GM12878 (cell line): ENCODE measurements at regions not wholly inside any gene's neighbourhood (a gene's known extent, or its start where the extent isn't known, plus 50 kb on each side); places are given as distances from the start of the nearest gene placed in this dataset.

Source experiments
- ATAC-seq: fragments of 200-7000 bp; cut with Tn5 transposase; 3 replicates; pipeline ENCODE4 v1.9.1; 2020; ENCODE audit warnings: mild to moderate bottlenecking, moderate library complexity
- BruUV-seq: library from RNA; stranded (reverse); fragments of 400-500 nt; replicated peaks from 2 replicates; lab custom pipeline; 2021; lab: Mats Ljungman, UMichigan
- CTCF ChIA-PET: fragments of 300-600 bp; sonication (Branson Sonifier 250); formaldehyde crosslinking; extraction: SDS; loops from one replicate; lab custom pipeline; 2021; ENCODE audit warnings: inconsistent platforms; lab: Yijun Ruan, JAX
- POLR2A ChIA-PET: fragments of 350-600 bp; formaldehyde crosslinking; extraction: SDS; loops from one replicate; lab custom pipeline; 2021; ENCODE audit warnings: inconsistent platforms; lab: Charles Lee
- RAD21 ChIA-PET: fragments of 300-600 bp; sonication (Branson Sonifier 250); formaldehyde crosslinking; loops from one replicate; lab custom pipeline; 2023; ENCODE audit warnings: antibody characterized with exemption; ENCODE audit not compliant: unreplicated experiment; lab: Charles Lee
- SMC1A ChIA-PET: fragments of 300-600 bp; sonication (Branson Sonifier 250); formaldehyde crosslinking; loops from one replicate; lab custom pipeline; 2023; ENCODE audit not compliant: unreplicated experiment, uncharacterized antibody; lab: Charles Lee
- DNase-seq: peaks from one replicate; pipeline ENCODE4 v3.0.0-alpha.2; 2011; ENCODE audit warnings: low read depth, low spot score
- FAIRE-seq: peaks from 3 replicates; lab custom pipeline; 2011; peaks lifted over from hg19 to GRCh38; lab: Jason Lieb, UNC
- H2AFZ ChIP-seq: 2 replicates; pipeline ENCODE4 v1.6.0; 2011; ENCODE audit warnings: low read depth, low read length, control low read depth; ENCODE audit not compliant: control insufficient read depth
- H3K27ac ChIP-seq: 2 replicates; pipeline ENCODE4 v1.5.1; 2011; ENCODE audit warnings: control low read depth; ENCODE audit not compliant: control insufficient read depth, insufficient read depth
- H3K27me3 ChIP-seq, 2 experiments: replicated peaks in 1 of 2; 2 replicates each; pipeline versions ENCODE4 v1.6.0 to v1.6.1; 2011; ENCODE audit warnings: low read length in 1 of 2; ENCODE audit not compliant: control insufficient read depth in 2 of 2, insufficient read depth in 2 of 2
- H3K36me3 ChIP-seq, 2 experiments: 2 replicates each; pipeline ENCODE4 v1.5.1; 2011; ENCODE audit warnings: low read length in 1 of 2; ENCODE audit not compliant: control insufficient read depth in 2 of 2, insufficient read depth in 2 of 2
- H3K4me1 ChIP-seq: 2 replicates; pipeline ENCODE4 v1.6.1; 2011; ENCODE audit warnings: mild to moderate bottlenecking, low read length, moderate library complexity, mixed read lengths; ENCODE audit not compliant: control insufficient read depth, insufficient read depth
- H3K4me2 ChIP-seq: 2 replicates; pipeline ENCODE4 v1.6.0; 2011; ENCODE audit warnings: control low read depth; ENCODE audit not compliant: control insufficient read depth, insufficient read depth
- H3K4me3 ChIP-seq: fragments of 200-600 bp; sonication (generic); 2 replicates; pipeline ENCODE4 v1.5.1; 2016
- H3K79me2 ChIP-seq: 2 replicates; pipeline ENCODE4 v1.6.0; 2011; ENCODE audit warnings: low read length; ENCODE audit not compliant: control insufficient read depth, insufficient read depth
- H3K9ac ChIP-seq: 2 replicates; pipeline ENCODE4 v1.8.0; 2011; ENCODE audit warnings: low read length, control low read depth, mixed read lengths; ENCODE audit not compliant: control insufficient read depth, insufficient read depth
- H3K9me3 ChIP-seq: replicated peaks from 3 replicates; pipeline ENCODE4 v1.5.1; 2011; ENCODE audit warnings: mild to moderate bottlenecking, low read length; ENCODE audit not compliant: control insufficient read depth, insufficient read depth
- H4K20me1 ChIP-seq: 2 replicates; pipeline ENCODE4 v1.6.0; 2011; ENCODE audit not compliant: control insufficient read depth, insufficient read depth
- BACH1 ChIP-seq: fragments of 450-650 bp; IDR thresholded peaks from 2 replicates; pipeline ENCODE4 v1.6.1; 2017; ENCODE audit warnings: mild to moderate bottlenecking, borderline replicate concordance
- BCL11A ChIP-seq: IDR thresholded peaks from 2 replicates; pipeline ENCODE4 v1.6.1; 2011; ENCODE audit warnings: low read depth, low read length
- E2F8 ChIP-seq: fragments of 450-650 bp; IDR thresholded peaks from 2 replicates; pipeline ENCODE4 v1.6.1; 2018; ENCODE audit warnings: mild to moderate bottlenecking, low read depth, moderate library complexity; ENCODE audit not compliant: partially characterized antibody
- EED ChIP-seq: sonication (generic); IDR thresholded peaks from 2 replicates; pipeline ENCODE4 v1.6.1; 2016; ENCODE audit warnings: antibody characterized with exemption, low read depth
- HDGF ChIP-seq: fragments of 450-650 bp; IDR thresholded peaks from 2 replicates; pipeline ENCODE4 v1.6.1; 2016; ENCODE audit warnings: antibody characterized with exemption
- IKZF1 ChIP-seq: fragments of 450-650 bp; conservative IDR thresholded peaks from 2 replicates; pipeline ENCODE4 v1.6.1; 2017; ENCODE audit warnings: antibody characterized with exemption, mild to moderate bottlenecking
- MYB ChIP-seq: fragments of 150-350 bp; IDR thresholded peaks from 2 replicates; pipeline ENCODE4 v1.6.1; 2014; ENCODE audit warnings: mild to moderate bottlenecking, low read depth, low read length, borderline replicate concordance
- RUNX3 ChIP-seq: IDR thresholded peaks from 2 replicates; pipeline ENCODE4 v1.6.1; 2012; ENCODE audit warnings: low read length, inconsistent platforms
- SIX5 ChIP-seq: IDR thresholded peaks from 2 replicates; pipeline ENCODE4 v1.6.1; 2011; ENCODE audit warnings: mild to moderate bottlenecking, low read depth, low read length, moderate library complexity; ENCODE audit not compliant: severe bottlenecking
- SREBF1 ChIP-seq: IDR thresholded peaks from 2 replicates; pipeline ENCODE4 v1.6.1; 2012; ENCODE audit warnings: mild to moderate bottlenecking, low read length
- SRF ChIP-seq, 2 experiments: IDR thresholded peaks; 2 replicates each; pipeline ENCODE4 v1.6.1; 2011; ENCODE audit warnings: low read depth in 2 of 2, low read length in 2 of 2, mild to moderate bottlenecking in 1 of 2, moderate library complexity in 1 of 2
- SUPT20H ChIP-seq: IDR thresholded peaks from 2 replicates; pipeline ENCODE4 v1.6.1; 2011; ENCODE audit warnings: low read depth, mild to moderate bottlenecking, low read length, moderate library complexity, borderline replicate concordance; ENCODE audit not compliant: control insufficient read depth
- SUZ12 ChIP-seq: fragments of 200-600 bp; sonication (generic); IDR thresholded peaks from one replicate; pipeline ENCODE4 v1.6.1; 2018; ENCODE audit warnings: antibody characterized with exemption, mild to moderate bottlenecking; ENCODE audit not compliant: unreplicated experiment
- ZBTB33 ChIP-seq: fragments of 450-650 bp; IDR thresholded peaks from 2 replicates; pipeline ENCODE4 v1.6.1; 2017; ENCODE audit warnings: mild to moderate bottlenecking
- ZBTB4 ChIP-seq: fragments of 450-650 bp; formaldehyde crosslinking; IDR thresholded peaks from 2 replicates; pipeline ENCODE4 v1.4.0; 2022; ENCODE audit warnings: mild to moderate bottlenecking, moderate library complexity
- ZNF384 ChIP-seq: IDR thresholded peaks from 2 replicates; pipeline ENCODE4 v1.6.1; 2012; ENCODE audit warnings: low read depth, mild to moderate bottlenecking, low read length, improper control_type of control experiment, borderline replicate concordance
- ZNF622 ChIP-seq: fragments of 450-650 bp; IDR thresholded peaks from 2 replicates; pipeline ENCODE4 v1.6.1; 2017; ENCODE audit warnings: mild to moderate bottlenecking, inconsistent platforms
- WGBS: methylation state at CpG from one replicate; pipeline ENCODE4 v1.1.6; 2016; ENCODE audit warnings: low lambda C conversion rate; ENCODE audit not compliant: insufficient replicate concordance, insufficient coverage; ENCODE audit errors: missing lambda C conversion rate; 5-methylcytosine and 5-hydroxymethylcytosine counted together
- in situ Hi-C: fragments of 300-500 bp; cut with MboI; formaldehyde crosslinking; loops from 9 replicates; pipeline ENCODE4 v1.14.3; 2018; ENCODE audit warnings: mixed read lengths
- intact Hi-C: fragments of 100-400 bp; cut with micrococcal nuclease; formaldehyde crosslinking; loops from one replicate; pipeline ENCODE4 v1.14.2; 2022; ENCODE audit not compliant: unreplicated experiment

GRCh38 chr2:167793725-167794124 is 453.7 kb downstream of the STK39 start (continued):
- no peak for TF ChIP-seq ZBTB4 (CRISPR knock-in tag)
- TF ChIP-seq ZNF622 = no peak

GRCh38 chr2:167792126-167792525 is 455.3 kb downstream of the STK39 start:
- DNase-seq (no peak), ATAC-seq (no peak), FAIRE-seq (no peak)
- H3K4me3 ChIP-seq = no peak overlapping the region
- H3K27me3 ChIP-seq = peaks cover 0 to 2% of the 10 kb centered on the region in 2 experiments; a peak in 1 of 4 replicates
- no peaks in the 10 kb centered on the region for H3K9me3 ChIP-seq
- no peaks in the 10 kb centered on the region for H3K4me1 ChIP-seq
- in situ Hi-C loops = no loop called here
- TF ChIP-seq ZBTB33 (no peak), HDGF (no peak), SREBF1 (no peak), RUNX3 (no peak), SRF (IDR thresholded peaks at IDR 0.05; ENCODE audit: low read depth in 2 of 2, low read length in 2 of 2) (no peak), SUPT20H (no peak), EED (no peak), SUZ12 (no peak), ZNF384 (no peak), E2F8 (no peak), MYB (no peak), BACH1 (no peak), IKZF1 (no peak), SIX5 (no peak), BCL11A (no peak)
- no peaks in the 10 kb centered on the region for H3K79me2 ChIP-seq
- CTCF ChIA-PET = no interaction called here
- 33% methylated on average over 1 of the region's 1 CpG for WGBS
- H2AFZ ChIP-seq = no peak overlapping the region
- SMC1A ChIA-PET = no interaction called here
- RAD21 ChIA-PET = no interaction called here
- no peaks in the 10 kb centered on the region for H4K20me1 ChIP-seq
- no peaks in the 10 kb centered on the region for H3K36me3 ChIP-seq
- intact Hi-C loops = no loop called here
- H3K4me2 ChIP-seq = no peak overlapping the region
- no peak overlapping the region for H3K9ac ChIP-seq
- no peak overlapping the region for H3K27ac ChIP-seq
- BruUV-seq = no TSS peak
- POLR2A ChIA-PET = no interaction called here
